Trophoblast cell (in vitro differentiated cells and primary cell): ENCODE measurements at regions not wholly inside any gene's neighbourhood (a gene's known extent, or its start where the extent isn't known, plus 50 kb on each side); places are given as distances from the start of the nearest gene placed in this dataset.

Experiments used
- DNase-seq, 2 donors: peaks; one replicate each; pipeline ENCODE4 v3.0.0-alpha.2; 2016
- H2AFZ ChIP-seq: 2 replicates; pipeline ENCODE4 v1.6.1; 2013; ENCODE audit warnings: low read length, moderate library complexity, mild to moderate bottlenecking; ENCODE audit not compliant: insufficient read depth, poor library complexity
- H2AK5ac ChIP-seq: 2 replicates; pipeline ENCODE4 v1.6.1; 2013; ENCODE audit warnings: mild to moderate bottlenecking, low read length
- H2BK120ac ChIP-seq: 2 replicates; pipeline ENCODE4 v1.6.1; 2013; ENCODE audit warnings: low read length, mild to moderate bottlenecking, moderate library complexity; ENCODE audit not compliant: insufficient read depth, poor library complexity
- H2BK12ac ChIP-seq: 2 replicates; pipeline ENCODE4 v1.6.1; 2013; ENCODE audit warnings: mild to moderate bottlenecking, low read length, moderate library complexity
- H2BK5ac ChIP-seq: 2 replicates; pipeline ENCODE4 v1.6.1; 2013; ENCODE audit warnings: low read length, low read depth, moderate library complexity, mild to moderate bottlenecking; ENCODE audit not compliant: poor library complexity
- H3K14ac ChIP-seq: 2 replicates; pipeline ENCODE4 v1.6.1; 2013; ENCODE audit warnings: mild to moderate bottlenecking, low read length
- H3K18ac ChIP-seq: 2 replicates; pipeline ENCODE4 v1.6.1; 2013; ENCODE audit warnings: mild to moderate bottlenecking, low read length
- H3K23ac ChIP-seq: 2 replicates; pipeline ENCODE4 v1.6.1; 2013; ENCODE audit warnings: low read length
- H3K27ac ChIP-seq: 2 replicates; pipeline ENCODE4 v1.5.1; 2013; ENCODE audit warnings: low read depth, mild to moderate bottlenecking, inconsistent platforms, low read length, moderate library complexity
- H3K27me3 ChIP-seq: 2 replicates; pipeline ENCODE4 v1.6.1; 2013; ENCODE audit warnings: inconsistent platforms, mild to moderate bottlenecking, low read length, moderate library complexity; ENCODE audit not compliant: insufficient read depth
- H3K36me3 ChIP-seq, 2 experiments: 1 replicate in 1 of 2; 2 replicates in 1 of 2; pipeline ENCODE4 v1.6.1; 2013; ENCODE audit warnings: low read length in 2 of 2, mild to moderate bottlenecking in 2 of 2, moderate library complexity in 1 of 2; ENCODE audit not compliant: insufficient read depth in 2 of 2, control insufficient read depth in 1 of 2
- H3K4ac ChIP-seq: 2 replicates; pipeline ENCODE4 v1.6.1; 2013; ENCODE audit warnings: low read depth, mild to moderate bottlenecking, low read length, moderate library complexity
- H3K4me1 ChIP-seq, 2 experiments: 1 replicate in 1 of 2; 2 replicates in 1 of 2; pipeline ENCODE4 v1.6.1; 2013; ENCODE audit warnings: low read length in 2 of 2, mild to moderate bottlenecking in 2 of 2, moderate library complexity in 1 of 2; ENCODE audit not compliant: insufficient read depth in 2 of 2, control insufficient read depth in 1 of 2
- H3K4me2 ChIP-seq: 2 replicates; pipeline ENCODE4 v1.6.1; 2013; ENCODE audit warnings: inconsistent platforms, mild to moderate bottlenecking, low read length, moderate library complexity
- H3K4me3 ChIP-seq: 2 replicates; pipeline ENCODE4 v1.5.1; 2013; ENCODE audit warnings: mild to moderate bottlenecking, low read depth, low read length, inconsistent platforms
- H3K79me1 ChIP-seq: one replicate; pipeline ENCODE4 v1.6.1; 2013; ENCODE audit warnings: low read length
- H3K79me2 ChIP-seq: 2 replicates; pipeline ENCODE4 v1.6.1; 2013; ENCODE audit warnings: low read length, mild to moderate bottlenecking; ENCODE audit not compliant: control insufficient read depth, insufficient read depth, poor library complexity
- H3K9ac ChIP-seq: 2 replicates; pipeline ENCODE4 v1.6.1; 2013; ENCODE audit warnings: mild to moderate bottlenecking, low read length
- H3K9me3 ChIP-seq: 2 replicates; pipeline ENCODE4 v1.6.1; 2013; ENCODE audit warnings: low read depth, mild to moderate bottlenecking, control low read depth, inconsistent platforms, low read length; ENCODE audit not compliant: insufficient read depth
- H4K12ac ChIP-seq: 2 replicates; pipeline ENCODE4 v1.6.1; 2013; ENCODE audit warnings: low read depth, mild to moderate bottlenecking, low read length, moderate library complexity
- H4K8ac ChIP-seq: 2 replicates; pipeline ENCODE4 v1.6.1; 2013; ENCODE audit warnings: low read depth, mild to moderate bottlenecking, low read length, moderate library complexity
- H4K91ac ChIP-seq: one replicate; pipeline ENCODE4 v1.6.1; 2013; ENCODE audit warnings: low read depth, mild to moderate bottlenecking, low read length, moderate library complexity
- WGBS: extraction: QIAGEN DNeasy Blood & Tissue Kit; methylation state at CpG from one replicate; pipeline ENCODE4 v1.1.7; 2013; ENCODE audit warnings: missing lambda C conversion rate; ENCODE audit not compliant: insufficient read length, insufficient coverage; ENCODE audit errors: extremely low coverage; 5-methylcytosine and 5-hydroxymethylcytosine counted together

DNA sequence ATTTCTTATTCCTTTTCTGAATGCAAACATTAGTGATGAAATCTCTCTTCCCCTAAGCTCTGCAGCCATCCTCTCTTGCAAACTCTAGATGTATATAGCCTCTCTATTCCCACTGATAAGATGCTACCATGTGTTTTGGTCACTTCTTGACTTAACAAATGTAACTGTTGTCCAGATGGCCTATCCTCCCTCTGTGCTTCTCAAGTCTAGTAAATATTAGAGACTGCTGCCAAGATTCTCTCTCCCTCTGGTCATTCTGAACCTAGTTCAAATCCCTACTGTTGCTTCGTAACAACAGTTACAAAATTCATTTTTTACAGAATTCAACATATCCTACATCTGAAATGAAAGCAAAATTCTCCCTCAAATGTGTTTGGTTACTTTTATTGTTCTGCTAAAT is 156.6 kb downstream of the TXNL1 start:
- Histone ChIP-seq H4K91ac (no peak overlapping the region), H2BK120ac (no peak overlapping the region), H3K9ac (no peak overlapping the region), H3K14ac (no peak overlapping the region), H3K4me3 (no peak overlapping the region), H3K79me2 (no peaks in the 10 kb centered on the region), H4K12ac (no peak overlapping the region), H3K9me3 (no peaks in the 10 kb centered on the region), H4K8ac (no peak overlapping the region), H3K27me3 (no peaks in the 10 kb centered on the region), H3K36me3 (no peaks in the 10 kb centered on the region), H3K79me1 (no peaks in the 10 kb centered on the region), H2BK5ac (no peak overlapping the region), H3K23ac (no peak overlapping the region), H2AFZ (no peak overlapping the region), H2BK12ac (no peak overlapping the region), H2AK5ac (no peak overlapping the region), H3K4me2 (no peak overlapping the region), H3K4ac (no peak overlapping the region), H3K27ac (no peak overlapping the region), H3K4me1 (no peaks in the 10 kb centered on the region), H3K18ac (no peak overlapping the region)
- DNase-seq, result no peak
- no CpG with 5 or more reads among the region's 1 CpG for WGBS

DNA sequence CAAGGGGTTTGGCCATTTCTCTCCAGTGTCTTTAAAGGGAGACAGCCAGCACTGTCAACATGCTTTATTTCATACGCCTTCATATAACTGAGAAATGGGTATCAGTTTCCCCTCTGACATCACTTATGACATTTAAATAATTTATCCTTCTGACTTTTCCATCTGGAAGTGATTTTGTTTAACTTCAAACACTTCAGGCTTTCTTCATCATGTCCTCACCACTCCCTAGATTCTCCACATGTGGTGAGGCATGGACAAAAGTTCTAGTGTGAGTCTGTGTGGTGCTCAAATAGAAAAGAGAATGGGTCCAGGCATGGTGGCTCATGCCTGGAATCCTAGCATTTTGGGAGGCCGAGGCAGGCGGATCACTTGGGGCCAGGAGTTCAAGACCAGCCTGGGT is 158.6 kb downstream of the TXNL1 start:
- WGBS, result no CpG with 5 or more reads among the region's 3 CpGs
- no peak overlapping the region for H2BK120ac ChIP-seq
- H3K9ac ChIP-seq, result no peak overlapping the region
- no peak overlapping the region for H3K4me3 ChIP-seq
- H2BK12ac ChIP-seq, result no peak overlapping the region
- H3K4me1 ChIP-seq, result no peaks in the 10 kb centered on the region
- no peak overlapping the region for H4K91ac ChIP-seq
- no peaks in the 10 kb centered on the region for H3K36me3 ChIP-seq
- H3K18ac ChIP-seq, result no peak overlapping the region
- no peak for DNase-seq
- no peak overlapping the region for H2AK5ac ChIP-seq
- no peak overlapping the region for H3K4me2 ChIP-seq
- no peak overlapping the region for H3K14ac ChIP-seq
- no peak overlapping the region for H3K27ac ChIP-seq
- H3K4ac ChIP-seq, result no peak overlapping the region
- no peaks in the 10 kb centered on the region for H3K27me3 ChIP-seq
- H3K23ac ChIP-seq, result no peak overlapping the region
- no peak overlapping the region for H2BK5ac ChIP-seq
- no peak overlapping the region for H2AFZ ChIP-seq
- no peaks in the 10 kb centered on the region for H3K79me2 ChIP-seq
- H3K9me3 ChIP-seq, result no peaks in the 10 kb centered on the region
- no peaks in the 10 kb centered on the region for H3K79me1 ChIP-seq
- no peak overlapping the region for H4K12ac ChIP-seq
- H4K8ac ChIP-seq, result no peak overlapping the region

DNA sequence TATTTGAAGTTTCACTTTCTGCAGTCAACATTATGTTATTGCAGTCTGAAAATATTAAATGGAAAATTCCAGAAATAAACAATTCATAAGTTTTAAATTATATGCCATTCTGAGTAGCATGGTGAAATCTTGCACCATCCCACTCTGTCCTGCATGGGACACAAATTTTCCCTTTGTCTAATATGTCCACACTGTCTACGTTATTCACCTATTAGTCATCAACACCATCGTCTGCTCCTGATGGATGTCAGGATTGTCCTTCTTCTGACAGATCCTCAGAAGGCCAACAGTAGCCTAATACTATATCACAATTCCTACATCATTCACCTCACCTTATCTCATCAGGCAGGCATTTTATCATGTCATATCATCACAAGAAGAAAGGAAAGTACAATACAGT is 163.1 kb downstream of the TXNL1 start:
- Histone ChIP-seq H3K14ac (no peak overlapping the region), H3K4me3 (no peak overlapping the region), H4K8ac (no peak overlapping the region), H2AFZ (no peak overlapping the region), H2AK5ac (no peak overlapping the region), H4K91ac (no peak overlapping the region), H3K9me3 (no peaks in the 10 kb centered on the region), H2BK120ac (no peak overlapping the region), H3K23ac (no peak overlapping the region), H2BK12ac (no peak overlapping the region), H3K9ac (no peak overlapping the region), H4K12ac (no peak overlapping the region), H3K18ac (no peak overlapping the region), H3K4me2 (no peak overlapping the region), H2BK5ac (no peak overlapping the region), H3K36me3 (no peaks in the 10 kb centered on the region), H3K79me1 (no peaks in the 10 kb centered on the region), H3K4me1 (no peaks in the 10 kb centered on the region), H3K27me3 (no peaks in the 10 kb centered on the region), H3K79me2 (no peaks in the 10 kb centered on the region), H3K4ac (no peak overlapping the region), H3K27ac (no peak overlapping the region)
- DNase-seq, result peak in 1 of 2 donors; percentile 50
- WGBS, result no CpG with 5 or more reads among the region's 2 CpGs

DNA sequence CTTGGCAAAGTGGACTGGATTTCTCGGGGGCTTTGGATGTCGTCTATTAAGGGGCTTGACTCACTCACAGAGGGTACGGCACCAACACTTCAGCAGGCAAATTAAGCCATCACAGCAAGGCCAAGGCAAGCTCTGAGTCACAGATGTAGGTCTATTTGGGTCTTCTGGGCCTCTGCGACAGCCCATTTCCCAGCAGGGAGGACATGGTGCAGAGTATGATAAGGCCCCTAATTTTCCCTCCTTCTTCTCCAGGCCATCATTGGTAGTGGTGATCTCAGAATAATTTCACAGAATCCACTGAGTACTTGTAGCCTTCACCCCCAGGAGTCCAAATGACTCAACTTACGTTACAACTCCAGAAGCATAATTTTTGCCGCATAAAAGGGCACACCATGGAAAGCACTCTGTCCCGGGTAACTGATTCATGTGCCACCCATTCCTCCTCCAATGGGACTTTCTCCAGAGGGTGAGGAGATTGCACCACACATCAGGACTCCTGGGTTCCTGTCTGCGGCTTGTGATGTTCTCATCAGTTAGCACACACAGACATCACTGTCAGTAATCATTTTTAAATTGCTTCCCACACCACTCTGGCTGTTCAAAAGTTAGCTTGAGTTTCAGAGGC is 164.9 kb downstream of the TXNL1 start:
- H3K4ac ChIP-seq, result no peak overlapping the region
- H2BK120ac ChIP-seq, result no peak overlapping the region
- H3K9ac ChIP-seq, result no peak overlapping the region
- H2AFZ ChIP-seq, result no peak overlapping the region
- no peak overlapping the region for H2BK5ac ChIP-seq
- H3K23ac ChIP-seq, result no peak overlapping the region
- no peak overlapping the region for H3K4me2 ChIP-seq
- no CpG with 5 or more reads among the region's 8 CpGs for WGBS
- H3K27me3 ChIP-seq, result no peaks in the 10 kb centered on the region
- H4K8ac ChIP-seq, result no peak overlapping the region
- H3K4me1 ChIP-seq, result no peaks in the 10 kb centered on the region
- H2BK12ac ChIP-seq, result no peak overlapping the region
- no peak for DNase-seq
- no peaks in the 10 kb centered on the region for H3K79me1 ChIP-seq
- H3K14ac ChIP-seq, result no peak overlapping the region
- H3K36me3 ChIP-seq, result no peaks in the 10 kb centered on the region
- no peak overlapping the region for H3K4me3 ChIP-seq
- no peak overlapping the region for H3K18ac ChIP-seq
- no peak overlapping the region for H3K27ac ChIP-seq
- no peaks in the 10 kb centered on the region for H3K9me3 ChIP-seq
- no peak overlapping the region for H4K12ac ChIP-seq
- no peaks in the 10 kb centered on the region for H3K79me2 ChIP-seq
- H4K91ac ChIP-seq, result no peak overlapping the region
- no peak overlapping the region for H2AK5ac ChIP-seq
